GM06990 (cell line): ENCODE measurements at regions not wholly inside any gene's neighbourhood (a gene's known extent, or its start where the extent isn't known, plus 50 kb on each side); places are given as distances from the start of the nearest gene placed in this dataset.

ENCODE experiments used
- DNase-seq: peaks from one replicate; pipeline ENCODE4 v3.0.0-alpha.2; 2011; ENCODE audit not compliant: insufficient read length; ENCODE audit errors: extremely low read depth
- H3K27me3 ChIP-seq: replicated peaks from 2 replicates; pipeline ENCODE4 v1.6.0; 2011; ENCODE audit warnings: low read length; ENCODE audit not compliant: control insufficient read depth, insufficient read depth
- H3K36me3 ChIP-seq: 2 replicates; pipeline ENCODE4 v1.5.1; 2011; ENCODE audit warnings: low read length; ENCODE audit not compliant: control insufficient read depth, insufficient read depth
- H3K4me3 ChIP-seq: replicated peaks from 2 replicates; pipeline ENCODE4 v1.5.1; 2011; ENCODE audit warnings: low read depth, mild to moderate bottlenecking, control low read depth, low read length
- CTCF ChIP-seq: IDR thresholded peaks from 2 replicates; pipeline ENCODE4 v1.5.1; 2011; ENCODE audit warnings: low read length, control low read depth, mild to moderate bottlenecking, inconsistent platforms; ENCODE audit not compliant: insufficient read depth, poor library complexity, severe bottlenecking

- Histone ChIP-seq H3K4me3 (no peak overlapping the region), H3K27me3 (peaks cover 1% of the 10 kb centered on the region; the same call in 1 of the 2 replicates), H3K36me3 (no peaks in the 10 kb centered on the region)
- DNase-seq: no peak
- no peak for TF ChIP-seq CTCF
Observed at GRCh38 chr5:133714161-133714915, 102.0 kb upstream of the FSTL4 start.

DNA sequence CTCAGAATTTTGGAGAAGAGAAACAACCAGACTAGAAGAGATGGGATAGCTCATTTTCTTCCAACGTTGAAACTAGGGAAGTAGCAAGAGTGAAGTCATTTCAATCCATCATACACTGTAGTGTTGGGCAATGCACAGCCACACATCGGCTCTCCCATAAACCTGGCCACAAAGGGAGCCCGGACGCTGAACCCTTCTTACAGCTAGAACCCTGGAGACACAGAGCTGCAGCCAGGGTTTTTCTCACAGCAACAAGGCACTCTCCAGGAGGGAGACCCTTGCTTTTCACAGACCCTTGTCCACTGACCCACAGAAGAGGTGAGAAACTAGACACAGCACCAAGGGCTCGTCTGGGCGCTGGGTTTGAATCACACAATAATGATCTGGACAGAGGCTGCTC lies 101.4 kb upstream of the FSTL4 start:
- TF ChIP-seq CTCF: no peak
- Histone ChIP-seq H3K36me3 (no peaks in the 10 kb centered on the region), H3K4me3 (no peak overlapping the region), H3K27me3 (peaks cover 1% of the 10 kb centered on the region; the same call in 1 of the 2 replicates)
- DNase-seq: no peak

- peaks cover 1% of the 10 kb centered on the region; the same call in 1 of the 2 replicates for H3K27me3 ChIP-seq
- no peak overlapping the region for H3K4me3 ChIP-seq
- DNase-seq: no peak
- no peak for TF ChIP-seq CTCF
- H3K36me3 ChIP-seq: no peaks in the 10 kb centered on the region
Observed at GRCh38 chr5:133713209-133713608, 100.9 kb upstream of the FSTL4 start.

- no peak for TF ChIP-seq CTCF
- H3K36me3 ChIP-seq: no peaks in the 10 kb centered on the region
- H3K27me3 ChIP-seq: peaks cover 1% of the 10 kb centered on the region; the same call in 1 of the 2 replicates
- H3K4me3 ChIP-seq: no peak overlapping the region
- DNase-seq: no peak
Observed at GRCh38 chr5:133712562-133712961, 100.2 kb upstream of the FSTL4 start.

DNA sequence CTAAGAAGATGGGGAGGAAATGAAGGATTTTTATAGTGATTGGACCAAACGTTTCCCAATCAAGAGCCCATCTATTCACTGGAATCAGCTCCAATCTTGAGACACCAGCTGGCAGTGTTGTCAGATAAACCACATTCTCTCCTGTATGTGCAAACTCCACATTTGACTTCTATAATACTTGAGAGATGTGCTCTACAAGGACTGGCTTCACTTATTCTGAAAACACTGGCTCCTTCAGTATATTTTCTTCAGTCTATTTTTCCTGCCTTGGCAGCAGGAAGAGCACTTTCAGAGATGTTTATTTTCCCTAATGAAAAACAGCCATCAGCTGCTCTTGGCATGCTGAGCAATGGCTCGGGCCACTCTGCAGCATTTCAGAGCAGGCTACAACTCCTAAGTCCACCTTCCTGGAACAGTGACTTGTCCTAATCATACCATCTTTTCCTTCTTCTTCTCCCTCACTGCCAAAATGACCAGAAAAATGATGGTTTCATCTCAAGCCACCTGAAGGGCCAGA lies 96.9 kb upstream of the FSTL4 start:
- no peak for DNase-seq
- TF ChIP-seq CTCF: no peak
- no peaks in the 10 kb centered on the region for H3K36me3 ChIP-seq
- H3K27me3 ChIP-seq: peaks cover 1% of the 10 kb centered on the region; the same call in 1 of the 2 replicates
- H3K4me3 ChIP-seq: no peak overlapping the region
